ENCODE measurements at regions not wholly inside any gene's neighbourhood (a gene's known extent, or its start where the extent isn't known, plus 50 kb on each side); places are given as distances from the start of the nearest gene placed in this dataset.
A peak's percentile ranks its signal among the peaks of the same experiment; 100 is the strongest.

DNA sequence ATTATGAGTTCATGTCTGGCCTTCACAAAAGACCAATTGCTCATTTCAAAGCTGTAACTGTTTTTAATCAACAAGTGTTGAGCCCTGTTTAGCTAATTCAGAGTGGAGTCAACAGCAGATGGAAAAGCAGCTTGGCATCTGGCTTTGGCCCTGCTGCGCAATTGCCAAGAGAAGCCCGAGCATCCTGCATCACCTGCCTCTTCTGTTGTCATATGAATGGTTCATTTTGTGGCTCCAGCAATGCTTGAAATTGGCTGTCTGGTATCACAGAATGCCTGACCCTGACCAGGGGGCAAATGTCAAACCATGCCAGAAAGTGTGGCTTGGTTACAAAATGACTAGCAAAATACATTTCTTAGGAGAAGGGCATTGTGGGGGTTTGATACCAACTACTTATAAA is 296.5 kb upstream of the PHF14 start:
- H3K4me1 ChIP-seq (ENCODE audit: control insufficient read depth in 1 of 2, insufficient read depth in 2 of 2, low read length in 2 of 2) = no peaks in the 10 kb centered on the region
- no peak overlapping the region for H3K4me2 ChIP-seq (replicated peaks; ENCODE audit: extremely low read depth, low read length, poor library complexity, severe bottlenecking)
- no peak overlapping the region for H3K4me3 ChIP-seq (replicated peaks in 1 of 3; ENCODE audit: low read depth in 2 of 3, low read length in 3 of 3)
- Mint-ChIP-seq H3K4me1 (no peaks in the 10 kb centered on the region), H3K27ac (peak overlapping the region in 1 of 7 donors; percentile 10), H3K4me3 (no peak overlapping the region), H3K36me3 (no peaks in the 10 kb centered on the region), H3K27me3 (ENCODE audit: low read depth in 3 of 3) (no peaks in the 10 kb centered on the region), H3K9me3 (peaks cover 0 to 5% (median 0%) of the 10 kb centered on the region in 7 donors)
- no peak for DNase-seq
- H4K20me1 ChIP-seq (ENCODE audit: insufficient read depth, low read length) = no peaks in the 10 kb centered on the region
- H3K36me3 ChIP-seq (replicated peaks in 1 of 2; ENCODE audit: control insufficient read depth in 1 of 2, insufficient read depth in 2 of 2, low read length in 2 of 2) = no peaks in the 10 kb centered on the region
- no peaks in the 10 kb centered on the region for H3K27me3 ChIP-seq (ENCODE audit: control insufficient read depth in 2 of 2, insufficient read depth in 2 of 2, low read length in 2 of 2)
- H3K9ac ChIP-seq (ENCODE audit: insufficient read depth, low read length, poor library complexity, severe bottlenecking) = no peak overlapping the region
- H3K27ac ChIP-seq (ENCODE audit: low read depth in 1 of 2, low read length in 2 of 2) = no peak overlapping the region
- H3K79me2 ChIP-seq (ENCODE audit: insufficient read depth, low read length) = no peaks in the 10 kb centered on the region
- peaks cover 0 to 4% of the 10 kb centered on the region in 2 donors for H3K9me3 ChIP-seq (replicated peaks in 1 of 2; ENCODE audit: control insufficient read depth in 1 of 2, insufficient read depth in 1 of 2, low read length in 2 of 2)
- H2AFZ ChIP-seq (ENCODE audit: insufficient read depth, low read depth, low read length, poor library complexity, severe bottlenecking) = no peak overlapping the region
- intact Hi-C loops (cut with micrococcal nuclease) = no loop called here
- TF ChIP-seq, protein P1, sequence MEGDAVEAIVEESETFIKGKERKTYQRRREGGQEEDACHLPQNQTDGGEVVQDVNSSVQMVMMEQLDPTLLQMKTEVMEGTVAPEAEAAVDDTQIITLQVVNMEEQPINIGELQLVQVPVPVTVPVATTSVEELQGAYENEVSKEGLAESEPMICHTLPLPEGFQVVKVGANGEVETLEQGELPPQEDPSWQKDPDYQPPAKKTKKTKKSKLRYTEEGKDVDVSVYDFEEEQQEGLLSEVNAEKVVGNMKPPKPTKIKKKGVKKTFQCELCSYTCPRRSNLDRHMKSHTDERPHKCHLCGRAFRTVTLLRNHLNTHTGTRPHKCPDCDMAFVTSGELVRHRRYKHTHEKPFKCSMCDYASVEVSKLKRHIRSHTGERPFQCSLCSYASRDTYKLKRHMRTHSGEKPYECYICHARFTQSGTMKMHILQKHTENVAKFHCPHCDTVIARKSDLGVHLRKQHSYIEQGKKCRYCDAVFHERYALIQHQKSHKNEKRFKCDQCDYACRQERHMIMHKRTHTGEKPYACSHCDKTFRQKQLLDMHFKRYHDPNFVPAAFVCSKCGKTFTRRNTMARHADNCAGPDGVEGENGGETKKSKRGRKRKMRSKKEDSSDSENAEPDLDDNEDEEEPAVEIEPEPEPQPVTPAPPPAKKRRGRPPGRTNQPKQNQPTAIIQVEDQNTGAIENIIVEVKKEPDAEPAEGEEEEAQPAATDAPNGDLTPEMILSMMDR (IDR thresholded peaks at IDR 0.05) = no peak
- 100% methylated on average over 2 of the region's 2 CpGs for WGBS (ENCODE audit: insufficient coverage)

DNA sequence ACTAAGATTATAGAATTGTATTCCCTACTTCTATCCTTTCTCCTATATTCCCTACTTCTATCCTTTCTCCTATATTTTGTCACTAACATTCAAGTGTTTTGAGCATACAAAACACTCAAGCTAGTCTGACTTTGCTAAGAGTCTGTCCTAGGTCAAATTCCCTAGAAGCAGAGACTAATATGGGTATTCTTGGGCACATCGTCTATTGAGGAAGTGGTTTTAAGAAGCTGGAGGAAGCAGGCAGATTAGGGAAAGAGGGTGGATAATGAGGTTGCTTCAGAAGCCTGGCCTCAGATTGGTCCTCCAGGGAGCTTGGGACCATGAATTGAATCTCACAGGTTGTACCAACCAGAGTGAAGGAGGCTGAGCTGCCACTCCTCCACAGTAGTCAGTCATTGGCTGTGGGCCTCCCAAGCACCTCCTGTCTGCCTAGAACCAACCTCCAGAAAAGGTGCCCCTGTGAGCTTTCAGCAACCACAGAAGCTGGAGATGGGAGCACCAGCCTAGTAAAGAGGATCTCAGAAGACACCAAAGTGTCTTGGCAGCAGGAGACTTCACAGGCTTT is 295.9 kb upstream of the PHF14 start:
- H3K4me3 ChIP-seq (replicated peaks in 1 of 3; ENCODE audit: low read depth in 2 of 3, low read length in 3 of 3) = no peak overlapping the region
- TF ChIP-seq, protein P1 (IDR thresholded peaks at IDR 0.05) = no peak
- 14% methylated on average over 1 of the region's 1 CpG for WGBS (ENCODE audit: insufficient coverage)
- H3K9ac ChIP-seq (ENCODE audit: insufficient read depth, low read length, poor library complexity, severe bottlenecking) = no peak overlapping the region
- H3K27ac ChIP-seq (ENCODE audit: low read depth in 1 of 2, low read length in 2 of 2) = no peak overlapping the region
- no peaks in the 10 kb centered on the region for H3K79me2 ChIP-seq (ENCODE audit: insufficient read depth, low read length)
- Mint-ChIP-seq H3K4me3 (no peak overlapping the region), H3K36me3 (no peaks in the 10 kb centered on the region), H3K27me3 (ENCODE audit: low read depth in 3 of 3) (no peaks in the 10 kb centered on the region), H3K9me3 (peaks cover 0 to 2% (median 0%) of the 10 kb centered on the region in 7 donors), H3K4me1 (no peaks in the 10 kb centered on the region), H3K27ac (no peak overlapping the region)
- H3K4me2 ChIP-seq (replicated peaks; ENCODE audit: extremely low read depth, low read length, poor library complexity, severe bottlenecking) = no peak overlapping the region
- no peaks in the 10 kb centered on the region for H4K20me1 ChIP-seq (ENCODE audit: insufficient read depth, low read length)
- intact Hi-C loops (cut with micrococcal nuclease) = no loop called here
- H2AFZ ChIP-seq (ENCODE audit: insufficient read depth, low read depth, low read length, poor library complexity, severe bottlenecking) = no peak overlapping the region
- H3K4me1 ChIP-seq (ENCODE audit: control insufficient read depth in 1 of 2, insufficient read depth in 2 of 2, low read length in 2 of 2) = no peaks in the 10 kb centered on the region
- no peaks in the 10 kb centered on the region for H3K27me3 ChIP-seq (ENCODE audit: control insufficient read depth in 2 of 2, insufficient read depth in 2 of 2, low read length in 2 of 2)
- no peak for DNase-seq
- no peaks in the 10 kb centered on the region for H3K9me3 ChIP-seq (replicated peaks in 1 of 2; ENCODE audit: control insufficient read depth in 1 of 2, insufficient read depth in 1 of 2, low read length in 2 of 2)
- H3K36me3 ChIP-seq (replicated peaks in 1 of 2; ENCODE audit: control insufficient read depth in 1 of 2, insufficient read depth in 2 of 2, low read length in 2 of 2) = no peaks in the 10 kb centered on the region
